Activated CD4-positive, CD25-positive, alpha-beta regulatory T cell treated with anti-CD3 and anti-CD28 coated beads, Interleukin-2, amount 50 U/mL, for 72 hours (primary cell): ENCODE measurements at regions not wholly inside any gene's neighbourhood (a gene's known extent, or its start where the extent isn't known, plus 50 kb on each side); places are given as distances from the start of the nearest gene placed in this dataset.
"Not testable (repeated sequence)": the region's sequence is repeated elsewhere in the genome, so short reads cannot be mapped to it uniquely, and the experiment has no call there.

ENCODE experiments used
- DNase-seq: peaks from one replicate; pipeline ENCODE4 v3.0.0; 2021

GRCh38 chr12:47408171-47408871, 297.5 kb downstream of the RPAP3 start:
- no peak for DNase-seq

DNA sequence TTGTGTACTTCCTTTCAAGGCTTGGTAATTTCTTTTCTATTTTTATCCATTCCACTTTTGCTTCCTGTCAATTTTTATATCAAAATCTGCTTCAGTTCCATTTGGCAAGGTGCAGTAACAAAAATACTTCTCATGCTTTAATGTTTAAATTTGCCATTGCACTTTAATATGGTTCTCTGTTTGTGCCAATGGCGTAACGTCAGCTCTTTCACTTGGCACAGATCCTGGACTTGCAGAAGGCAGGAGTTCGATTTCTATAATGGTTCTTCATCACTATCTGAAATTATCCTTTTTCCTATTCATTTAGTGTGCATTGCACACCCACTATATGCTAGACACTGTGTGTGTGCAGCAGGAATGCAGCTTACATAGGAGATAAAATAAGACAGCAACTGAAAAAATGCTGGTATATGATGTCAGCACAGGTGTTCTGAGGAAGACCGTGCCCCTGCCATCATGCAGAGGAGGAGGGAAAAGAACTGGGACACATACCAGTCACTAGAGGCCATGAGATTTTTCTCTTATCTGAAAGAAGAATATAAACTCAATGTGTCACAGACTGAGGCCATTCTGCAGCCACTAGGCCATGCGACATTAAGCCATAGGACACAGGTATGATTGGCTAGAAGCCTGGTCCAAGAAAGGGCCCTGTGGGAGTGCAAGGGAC, 298.2 kb downstream of the RPAP3 start:
- DNase-seq, result no peak

DNA sequence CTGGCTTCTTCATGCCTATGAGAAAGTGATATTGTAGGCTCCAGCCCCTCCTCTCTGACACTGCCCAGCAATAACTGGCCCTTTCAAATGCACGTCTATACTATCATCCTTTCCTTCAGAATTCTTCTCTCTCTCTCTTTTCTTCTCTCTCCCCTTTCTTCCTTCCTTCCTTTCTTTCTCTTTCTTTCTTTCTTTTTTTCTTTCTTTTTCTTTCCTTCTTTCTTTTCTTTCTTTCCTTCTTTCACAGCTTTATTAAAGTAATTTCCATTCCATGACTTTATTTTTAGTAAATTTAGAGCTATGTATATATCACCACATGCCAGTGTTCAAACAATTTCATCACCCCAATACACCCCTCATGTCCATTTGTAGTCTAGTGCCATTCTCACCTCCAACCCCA, 302.1 kb downstream of the RPAP3 start:
- no peak for DNase-seq

GRCh38 chr12:47401196-47401595, 304.6 kb downstream of the RPAP3 start:
- not testable (repeated sequence) for DNase-seq

DNA sequence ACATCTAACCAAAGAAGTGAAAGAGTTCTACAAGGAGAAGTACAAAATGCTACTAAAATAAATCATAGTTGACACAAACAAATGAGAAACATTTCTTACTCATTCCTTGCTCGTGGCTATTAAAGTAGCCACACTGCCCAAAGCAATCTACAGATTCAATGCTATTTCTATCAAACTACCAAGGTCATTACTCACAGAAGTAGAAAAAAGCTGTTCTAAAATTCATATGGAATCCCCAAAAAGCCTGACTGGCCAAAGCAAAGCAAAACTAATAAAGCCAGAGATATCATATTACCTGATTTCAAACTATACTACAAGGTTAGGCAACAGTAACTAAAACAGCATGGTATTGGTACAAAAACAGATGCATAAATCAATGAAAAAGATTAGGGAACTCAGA, 305.6 kb downstream of the RPAP3 start:
- DNase-seq, result no peak

GRCh38 chr12:47397664-47398281, 308.1 kb downstream of the RPAP3 start:
- no peak for DNase-seq

DNA sequence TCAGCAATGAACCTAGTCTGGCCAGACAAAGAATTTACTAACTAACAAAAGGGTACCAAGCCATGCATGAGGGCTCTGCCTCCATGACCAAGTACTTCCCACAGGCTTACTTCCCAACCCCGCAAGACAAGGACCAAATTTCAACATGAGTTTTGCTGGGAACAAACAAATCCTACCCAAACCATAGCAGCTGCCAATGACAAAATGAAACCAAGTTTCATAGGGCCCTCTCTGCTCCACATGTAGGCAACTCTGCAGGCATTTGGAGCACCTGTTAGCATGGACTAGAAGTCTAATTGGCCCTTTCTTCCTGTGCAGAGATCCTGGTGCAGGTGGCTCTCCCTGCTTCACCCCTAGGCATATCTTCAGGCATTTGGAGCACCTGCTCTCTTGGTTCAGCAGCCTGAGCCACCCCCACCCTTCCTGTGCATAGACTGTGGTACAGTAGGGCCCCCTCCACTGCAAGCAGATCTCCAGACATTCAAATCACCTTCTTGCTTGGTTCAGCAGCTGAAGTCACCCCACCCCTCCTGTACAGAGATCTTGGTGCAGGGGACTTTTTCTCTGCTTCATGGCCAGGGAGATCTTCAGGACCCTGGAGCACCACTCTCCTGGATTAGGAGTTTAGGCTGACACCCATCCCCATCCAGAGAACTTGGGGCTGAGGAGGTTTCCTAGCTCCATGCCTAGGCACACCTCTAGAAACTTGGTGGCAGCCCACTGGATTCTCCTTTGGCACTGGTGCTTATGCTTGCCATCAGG, 308.7 kb downstream of the RPAP3 start:
- no peak for DNase-seq

GRCh38 chr12:47394070-47394469, 311.8 kb downstream of the RPAP3 start:
- DNase-seq, result no peak

- no peak for DNase-seq
Measured at GRCh38 chr12:47393403-47393790, 312.4 kb downstream of the RPAP3 start.

DNA sequence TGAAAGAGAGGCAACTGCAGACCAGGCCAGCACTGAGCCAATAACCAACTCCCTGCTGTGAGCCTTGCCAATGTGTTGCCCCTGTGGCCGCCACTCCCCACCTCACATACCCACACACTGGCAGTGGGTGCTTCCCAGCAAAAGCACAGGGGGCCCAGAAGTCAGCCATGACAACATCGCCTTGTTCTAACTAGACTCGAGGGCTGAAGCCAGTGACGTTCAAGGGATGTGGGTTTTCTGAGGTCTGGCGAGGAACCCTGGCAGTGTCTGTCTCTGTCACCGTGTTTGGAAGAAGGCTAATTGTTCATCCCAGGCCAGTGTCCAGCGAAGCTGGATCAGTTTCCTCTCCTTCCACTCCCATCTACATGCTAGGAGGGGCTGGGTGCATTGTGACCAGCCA, 311.8 kb upstream of the AMIGO2 start:
- peak; percentile 62 for DNase-seq

DNA sequence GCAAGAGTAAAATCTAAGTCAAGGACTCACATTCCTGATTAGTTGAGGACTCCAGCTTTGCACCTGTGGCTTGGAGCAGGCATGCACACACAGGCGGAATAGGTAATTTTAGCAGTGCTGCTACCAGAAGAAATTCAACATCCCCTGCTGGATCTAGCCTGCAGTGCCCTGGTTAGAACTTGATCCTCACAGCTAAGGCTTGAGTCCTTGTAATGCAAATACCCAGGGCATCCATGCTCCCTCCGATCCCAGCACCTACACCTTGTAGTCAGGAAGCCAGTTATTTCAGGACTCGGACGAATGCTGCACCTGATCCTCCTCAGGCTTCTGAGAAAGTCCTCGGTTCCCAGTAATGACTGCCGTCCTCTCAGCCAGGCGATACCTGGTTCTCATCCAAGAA, 309.0 kb upstream of the AMIGO2 start:
- DNase-seq, result no peak

DNA sequence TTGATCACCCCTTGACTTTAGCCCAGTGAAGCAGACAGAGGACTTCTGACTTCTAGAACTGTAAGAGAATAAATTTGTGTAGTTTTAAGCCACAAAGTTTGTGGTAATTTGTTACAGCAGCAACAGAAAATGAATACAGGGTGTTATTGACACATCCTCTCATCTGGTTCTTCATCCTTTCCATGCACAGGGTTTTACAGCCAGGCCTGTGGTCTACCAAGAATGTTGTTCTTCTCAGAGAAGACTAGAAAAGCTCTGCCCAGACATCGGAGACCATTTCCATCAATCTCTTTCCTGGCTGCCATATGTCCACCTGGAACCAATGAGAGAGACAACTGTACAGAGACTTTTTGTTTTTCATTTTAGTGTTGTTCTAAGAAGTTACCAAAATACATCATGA, 308.2 kb upstream of the AMIGO2 start:
- no peak for DNase-seq

DNA sequence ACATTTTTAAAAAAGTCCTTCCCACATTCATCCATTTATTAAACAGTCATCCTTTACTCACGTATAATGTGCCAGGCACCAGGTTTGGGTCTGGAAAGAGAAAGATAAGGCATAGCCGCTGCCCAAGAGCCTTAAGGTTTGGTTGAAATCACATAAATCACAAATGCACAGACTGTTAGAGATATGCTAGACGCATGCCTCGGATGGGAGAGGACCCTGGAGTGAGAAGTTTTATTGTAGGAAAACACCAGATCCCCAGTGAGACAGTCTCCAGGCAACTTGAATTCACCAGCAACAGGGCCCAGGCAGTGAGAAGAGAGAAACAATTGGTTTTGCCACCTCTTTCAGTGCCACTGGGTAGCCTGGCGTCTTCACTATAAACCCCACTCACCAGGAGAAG, 305.9 kb upstream of the AMIGO2 start:
- no peak for DNase-seq

DNA sequence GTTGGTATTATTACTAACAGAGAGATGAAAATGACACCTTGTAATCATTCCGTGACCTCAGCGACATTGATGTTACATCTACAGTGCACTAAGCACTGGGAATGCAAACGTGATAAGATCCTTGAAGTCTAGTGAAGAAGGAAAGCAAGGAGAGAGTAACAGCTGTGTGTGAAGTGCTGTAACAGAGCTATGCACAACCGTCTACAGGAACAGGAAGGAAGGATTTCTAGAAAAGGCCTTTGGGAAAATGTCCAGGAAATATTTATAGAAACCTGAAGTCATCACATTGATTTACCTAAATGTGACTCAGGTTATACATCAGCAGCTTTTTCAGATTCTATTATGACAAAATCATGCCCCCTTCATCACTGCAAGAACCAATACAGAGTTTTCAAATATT, 304.2 kb upstream of the AMIGO2 start:
- DNase-seq, result no peak

DNA sequence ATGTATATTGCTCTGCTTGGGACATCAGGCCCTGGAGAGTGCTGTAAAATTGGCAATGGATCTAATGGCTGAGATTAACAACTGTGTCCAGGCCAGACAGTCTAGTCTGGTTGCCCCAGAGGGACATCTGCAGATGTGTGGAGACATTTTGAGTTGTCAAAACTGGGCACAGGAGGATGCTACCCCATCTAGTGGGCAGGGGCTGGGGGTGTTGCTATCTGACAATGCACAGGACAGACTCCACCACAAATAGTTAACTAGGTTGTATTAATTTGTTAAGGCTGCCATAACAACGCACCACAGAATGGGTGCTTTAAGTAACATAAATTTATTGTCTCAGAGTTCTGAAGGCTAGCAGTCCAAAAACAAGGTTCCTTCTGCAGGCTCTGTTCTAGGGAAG, 302.5 kb upstream of the AMIGO2 start:
- DNase-seq, result no peak

DNA sequence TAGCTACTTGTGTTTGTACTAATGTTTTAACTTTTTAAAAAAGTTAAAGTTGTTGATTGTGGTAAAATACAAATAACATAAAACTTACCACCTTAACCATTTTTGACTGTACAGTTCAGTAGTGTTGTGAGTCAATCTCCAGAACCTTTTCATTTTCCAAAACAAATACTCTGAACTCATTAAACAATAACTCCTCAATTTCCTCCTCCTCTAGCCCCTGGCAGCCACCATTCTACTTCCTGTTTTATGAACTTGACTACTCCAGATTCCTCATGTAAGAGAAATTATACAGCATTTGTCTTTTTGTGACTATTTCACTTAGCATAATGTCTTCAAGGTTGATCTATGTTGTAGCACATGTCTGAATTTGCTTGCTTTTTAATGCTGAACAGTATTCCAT, 299.1 kb upstream of the AMIGO2 start:
- no peak for DNase-seq

- DNase-seq, result no peak
Measured at GRCh38 chr12:47378222-47378582, 298.4 kb upstream of the AMIGO2 start.

DNA sequence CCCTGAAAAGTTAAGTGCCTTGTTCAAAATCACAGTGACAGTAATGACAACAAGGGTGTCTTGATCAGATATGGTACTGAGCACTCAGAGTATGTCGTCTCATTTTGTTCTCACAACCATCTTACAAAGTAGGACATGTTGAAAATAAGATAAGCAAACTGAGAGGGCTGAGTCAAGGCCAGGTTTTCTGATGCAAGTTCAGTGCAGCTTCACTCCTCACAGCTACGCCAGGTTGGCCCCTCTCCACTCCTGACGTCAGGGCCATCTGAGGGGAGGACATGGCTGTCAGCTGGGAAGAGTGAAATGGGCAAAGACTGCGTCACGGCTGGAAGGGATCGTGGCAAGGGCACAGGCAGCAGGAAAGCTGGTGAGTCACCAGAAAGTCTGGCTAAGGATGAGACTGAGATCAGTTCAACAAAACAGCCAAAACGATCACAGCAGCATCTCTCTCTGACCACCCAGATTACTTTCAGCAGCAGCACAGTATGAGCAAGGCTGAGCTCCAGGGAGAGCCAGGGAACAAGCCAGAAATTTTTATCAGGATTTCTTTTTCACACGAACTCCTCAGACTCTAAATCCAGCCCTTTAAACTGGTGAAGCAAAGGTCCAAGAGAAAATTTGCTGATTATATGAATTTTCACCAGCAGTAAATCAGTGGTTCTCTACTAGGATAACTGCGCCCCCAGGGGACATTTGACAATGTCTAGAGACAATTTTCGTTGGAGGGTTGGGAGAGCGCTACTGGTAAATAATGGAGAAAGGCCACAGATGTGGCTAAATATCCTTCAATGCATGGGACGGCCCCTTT, 297.9 kb upstream of the AMIGO2 start:
- DNase-seq, result no peak

- no peak for DNase-seq
Measured at GRCh38 chr12:47376927-47377326, 297.2 kb upstream of the AMIGO2 start.

DNA sequence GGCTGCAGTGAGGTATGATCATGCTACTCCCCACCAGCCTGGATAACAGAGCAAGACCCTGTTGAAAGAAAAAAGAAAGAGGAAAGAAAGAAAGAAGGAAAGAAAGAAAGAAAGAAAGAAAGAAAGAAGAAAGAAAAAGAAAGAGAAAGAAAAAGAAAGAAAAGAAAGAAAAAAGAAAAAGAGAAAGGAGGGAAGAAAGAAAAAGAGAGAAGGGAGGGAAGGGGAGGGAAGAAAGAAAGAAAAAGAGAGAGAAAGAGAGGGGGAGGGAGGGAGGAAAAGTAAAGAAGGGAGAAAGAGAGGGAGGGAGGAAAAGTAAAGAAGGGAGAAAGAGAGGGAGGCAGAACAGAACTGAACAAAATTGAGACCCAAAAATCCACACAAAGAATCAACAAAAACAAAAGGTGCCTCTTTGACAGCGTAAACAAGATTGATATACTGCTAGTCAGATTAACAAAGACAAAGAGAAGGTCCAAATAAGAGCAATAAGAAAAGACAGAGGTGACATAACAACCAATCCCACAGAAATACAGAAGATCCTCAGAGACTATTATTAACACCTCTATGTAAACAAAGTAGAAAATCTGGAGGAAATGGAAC, 293.9 kb upstream of the AMIGO2 start:
- no peak for DNase-seq

GRCh38 chr12:47370421-47370820, 290.7 kb upstream of the AMIGO2 start:
- no peak for DNase-seq

- DNase-seq, result no peak
Measured at GRCh38 chr12:47369085-47369484, 289.3 kb upstream of the AMIGO2 start.
